GM12878 (cell line): ENCODE measurements at regions not wholly inside any gene's neighbourhood (a gene's known extent, or its start where the extent isn't known, plus 50 kb on each side); places are given as distances from the start of the nearest gene placed in this dataset.

Source experiments
- ATF2 ChIP-seq: IDR thresholded peaks from 2 replicates; pipeline ENCODE4 v1.6.1; 2012; ENCODE audit warnings: low read length, inconsistent platforms
- ATF7 ChIP-seq: fragments of 450-650 bp; IDR thresholded peaks from 2 replicates; pipeline ENCODE4 v1.6.1; 2016; ENCODE audit warnings: low read depth, mild to moderate bottlenecking
- EP300 ChIP-seq, 2 experiments: fragments of 150-350 bp in 1 of 2; IDR thresholded peaks; 2 replicates each; pipeline ENCODE4 v1.6.1; 2011 to 2012; ENCODE audit warnings: low read depth in 2 of 2, low read length in 2 of 2, borderline replicate concordance in 1 of 2, improper control_type of control experiment in 1 of 2, inconsistent platforms in 1 of 2; ENCODE audit not compliant: control insufficient read depth in 1 of 2
- ESRRA ChIP-seq: IDR thresholded peaks from 2 replicates; pipeline ENCODE4 v1.6.1; 2012; ENCODE audit warnings: mild to moderate bottlenecking, low read length, improper control_type of control experiment
- EZH2 ChIP-seq: IDR thresholded peaks from 2 replicates; pipeline ENCODE4 v1.6.1; 2012; ENCODE audit warnings: low read depth, mild to moderate bottlenecking, control low read depth, inconsistent platforms, low read length, borderline replicate concordance; ENCODE audit not compliant: control insufficient read depth
- GABPA ChIP-seq: IDR thresholded peaks from 2 replicates; pipeline ENCODE4 v1.6.1; 2014; ENCODE audit warnings: antibody characterized with exemption, low read depth, mild to moderate bottlenecking, inconsistent platforms
- GATAD2B ChIP-seq: fragments of 450-650 bp; conservative IDR thresholded peaks from 2 replicates; pipeline ENCODE4 v1.6.1; 2017; ENCODE audit warnings: low read depth, mild to moderate bottlenecking, moderate library complexity
- HDAC6 ChIP-seq: fragments of 200-600 bp; sonication (generic); IDR thresholded peaks from one replicate; pipeline ENCODE4 v1.8.0; 2017; ENCODE audit warnings: antibody characterized with exemption; ENCODE audit not compliant: unreplicated experiment
- HDGF ChIP-seq: fragments of 450-650 bp; IDR thresholded peaks from 2 replicates; pipeline ENCODE4 v1.6.1; 2016; ENCODE audit warnings: antibody characterized with exemption
- IRF3 ChIP-seq: fragments of 450-650 bp; IDR thresholded peaks from 2 replicates; pipeline ENCODE4 v1.6.1; 2014; ENCODE audit warnings: mild to moderate bottlenecking
- LARP7 ChIP-seq: fragments of 450-650 bp; IDR thresholded peaks from 2 replicates; pipeline ENCODE4 v1.6.1; 2017; ENCODE audit warnings: mild to moderate bottlenecking
- MYB ChIP-seq: fragments of 150-350 bp; IDR thresholded peaks from 2 replicates; pipeline ENCODE4 v1.6.1; 2014; ENCODE audit warnings: mild to moderate bottlenecking, low read depth, low read length, borderline replicate concordance
- NR2C1 ChIP-seq: fragments of 450-650 bp; IDR thresholded peaks from 2 replicates; pipeline ENCODE4 v1.6.1; 2017; ENCODE audit warnings: antibody characterized with exemption, mild to moderate bottlenecking, moderate library complexity
- NRF1 ChIP-seq: conservative IDR thresholded peaks from 2 replicates; pipeline ENCODE4 v1.6.1; 2011; ENCODE audit warnings: mild to moderate bottlenecking, low read depth, low read length, improper control_type of control experiment
- RBBP5 ChIP-seq: fragments of 200-600 bp; sonication (generic); conservative IDR thresholded peaks from 2 replicates; pipeline ENCODE4 v1.6.1; 2016
- SKIL ChIP-seq: fragments of 450-650 bp; IDR thresholded peaks from 2 replicates; pipeline ENCODE4 v1.6.1; 2017; ENCODE audit warnings: mild to moderate bottlenecking, low read depth, inconsistent platforms; ENCODE audit not compliant: poor library complexity, severe bottlenecking
- SMAD1 ChIP-seq: fragments of 450-650 bp; IDR thresholded peaks from 2 replicates; pipeline ENCODE4 v1.6.1; 2018; ENCODE audit warnings: mild to moderate bottlenecking, low read depth; ENCODE audit not compliant: partially characterized antibody
- STAT3 ChIP-seq: IDR thresholded peaks from 2 replicates; pipeline ENCODE4 v1.6.1; 2011; ENCODE audit warnings: low read depth, low read length, improper control_type of control experiment
- TCF12 ChIP-seq: IDR thresholded peaks from 2 replicates; pipeline ENCODE4 v1.6.1; 2011; ENCODE audit warnings: low read depth, mild to moderate bottlenecking, low read length
- TCF3 ChIP-seq: IDR thresholded peaks from 2 replicates; pipeline ENCODE4 v1.6.1; 2012; ENCODE audit warnings: low read depth, mild to moderate bottlenecking, low read length, borderline replicate concordance; ENCODE audit not compliant: insufficient read depth
- ZBTB40 ChIP-seq: fragments of 450-650 bp; IDR thresholded peaks from 2 replicates; pipeline ENCODE4 v1.6.1; 2016; ENCODE audit warnings: mild to moderate bottlenecking, moderate library complexity, borderline replicate concordance
- ZZZ3 ChIP-seq: IDR thresholded peaks from 2 replicates; pipeline ENCODE4 v1.6.1; 2011; ENCODE audit warnings: low read depth; ENCODE audit not compliant: control insufficient read depth, insufficient read length

- no peak for TF ChIP-seq NRF1
- TF ChIP-seq LARP7 = no peak
- 0 out of 2 replicates have a peak, but pooled peaks have one; percentile 62 for TF ChIP-seq GATAD2B
- TF ChIP-seq IRF3 = no peak
- no peak for TF ChIP-seq TCF3
- peak; percentile 24 for TF ChIP-seq SMAD1
- TF ChIP-seq HDAC6 = no peak
- peak; percentile 91 for TF ChIP-seq ATF7
- TF ChIP-seq NR2C1 = no peak
- TF ChIP-seq SKIL = peak; percentile 83
- TF ChIP-seq EP300 (IDR thresholded peaks at IDR 0.05; ENCODE audit: borderline replicate concordance in 1 of 2, control insufficient read depth in 1 of 2, low read depth in 2 of 2, low read length in 2 of 2) = peak; percentile 79 to 80
- TF ChIP-seq MYB = no peak
- TF ChIP-seq TCF12 = peak; percentile 13; the same call in 1 of the 2 replicates
- no peak for TF ChIP-seq HDGF
- TF ChIP-seq ATF2 = peak; percentile 66
- no peak; the same call in 1 of the 2 replicates for TF ChIP-seq GABPA
- TF ChIP-seq ESRRA = no peak
- TF ChIP-seq EZH2 = no peak
- TF ChIP-seq RBBP5 = no peak
- no peak; the same call in 1 of the 2 replicates for TF ChIP-seq STAT3
- TF ChIP-seq ZZZ3 = no peak
- no peak for TF ChIP-seq ZBTB40
These were observed 57.5 kb downstream of the ILRUN start (continued) for GRCh38 chr6:34638834-34639736.
